Thymus (tissue), 11 donors: ENCODE measurements at regions not wholly inside any gene's neighbourhood (a gene's known extent, or its start where the extent isn't known, plus 50 kb on each side); places are given as distances from the start of the nearest gene placed in this dataset.

ENCODE experiments used
- DNase-seq, 9 donors: peaks; one replicate each; pipeline ENCODE4 v3.0.0-alpha.2; 2013; ENCODE audit warnings: low spot score in 9 of 9, low read depth in 6 of 9, missing footprints in 1 of 9
- H3K27ac ChIP-seq, 2 donors: one replicate each; pipeline ENCODE4 v1.5.1; 2013; ENCODE audit warnings: control low read depth in 1 of 2, low read depth in 1 of 2, low read length in 1 of 2, mild to moderate bottlenecking in 1 of 2, moderate library complexity in 1 of 2
- H3K27me3 ChIP-seq, 2 donors: one replicate each; pipeline ENCODE4 v1.5.1; 2013; ENCODE audit warnings: low read length in 1 of 2; ENCODE audit not compliant: control insufficient read depth in 2 of 2, insufficient read depth in 1 of 2
- H3K36me3 ChIP-seq, 2 donors: one replicate each; pipeline ENCODE4 v1.5.1; 2013; ENCODE audit warnings: low read length in 1 of 2, mild to moderate bottlenecking in 1 of 2, moderate library complexity in 1 of 2; ENCODE audit not compliant: control insufficient read depth in 2 of 2, insufficient read depth in 2 of 2
- H3K4me1 ChIP-seq, 2 donors: one replicate each; pipeline ENCODE4 v1.5.1; 2013; ENCODE audit warnings: low read length in 2 of 2; ENCODE audit not compliant: control insufficient read depth in 2 of 2, insufficient read depth in 2 of 2
- H3K4me3 ChIP-seq, 2 donors: one replicate each; pipeline ENCODE4 v1.5.1; 2013; ENCODE audit warnings: low read length in 2 of 2, control low read depth in 1 of 2, mild to moderate bottlenecking in 1 of 2
- H3K9me3 ChIP-seq, 2 donors: one replicate each; pipeline ENCODE4 v1.5.1; 2013; ENCODE audit warnings: low read length in 1 of 2, mild to moderate bottlenecking in 1 of 2; ENCODE audit not compliant: control insufficient read depth in 2 of 2, insufficient read depth in 1 of 2
- WGBS: extraction: QIAGEN DNeasy Blood & Tissue Kit; methylation state at CpG from one replicate; pipeline ENCODE4 v1.1.7; 2013; 5-methylcytosine and 5-hydroxymethylcytosine counted together
- donor health status: healthy.

DNA sequence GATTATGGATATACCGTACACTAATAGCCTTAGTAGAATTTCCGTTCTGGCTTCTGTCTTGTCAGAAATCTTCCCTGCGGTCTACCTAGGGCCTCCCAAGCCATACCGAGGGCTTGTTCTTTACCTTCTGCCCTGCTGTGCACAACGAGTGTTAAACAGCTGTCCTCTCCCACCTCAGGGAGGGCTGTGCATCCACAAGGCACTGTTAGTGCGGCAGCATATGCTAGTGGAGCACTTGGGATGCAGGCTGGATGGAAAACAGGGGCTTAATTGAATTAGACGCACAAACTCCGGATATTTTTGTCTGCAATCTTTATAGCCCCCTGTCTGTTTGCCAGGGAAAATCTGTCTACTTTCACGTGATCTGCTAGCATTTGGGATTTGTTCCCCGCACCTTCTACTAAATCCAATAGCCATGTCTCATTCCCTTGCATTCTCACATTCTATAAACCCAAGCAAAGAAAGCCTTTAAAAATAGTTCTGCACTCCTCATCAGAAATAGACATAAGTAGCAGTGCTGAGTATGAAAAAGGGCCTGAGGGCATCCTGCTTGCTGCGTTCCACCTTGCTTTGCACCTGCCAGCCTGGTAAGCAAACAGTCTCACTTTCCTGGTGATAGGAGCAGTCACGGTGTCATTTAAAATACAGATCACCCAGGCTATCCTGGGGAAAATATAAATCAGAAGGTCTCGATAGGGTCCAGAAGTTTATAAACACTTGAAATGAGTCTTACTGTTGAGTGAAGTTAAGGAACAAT lies 382.6 kb downstream of the RASEF start:
- Histone ChIP-seq H3K9me3 (no peaks in the 10 kb centered on the region), H3K4me1 (peaks cover 0 to 4% of the 10 kb centered on the region in 2 donors), H3K27ac (no peak overlapping the region), H3K4me3 (no peak overlapping the region), H3K36me3 (no peaks in the 10 kb centered on the region), H3K27me3 (no peaks in the 10 kb centered on the region)
- 88% methylated on average over 13 of the region's 13 CpGs for WGBS
- DNase-seq: peak in 1 of 9 donors; percentile 10

DNA sequence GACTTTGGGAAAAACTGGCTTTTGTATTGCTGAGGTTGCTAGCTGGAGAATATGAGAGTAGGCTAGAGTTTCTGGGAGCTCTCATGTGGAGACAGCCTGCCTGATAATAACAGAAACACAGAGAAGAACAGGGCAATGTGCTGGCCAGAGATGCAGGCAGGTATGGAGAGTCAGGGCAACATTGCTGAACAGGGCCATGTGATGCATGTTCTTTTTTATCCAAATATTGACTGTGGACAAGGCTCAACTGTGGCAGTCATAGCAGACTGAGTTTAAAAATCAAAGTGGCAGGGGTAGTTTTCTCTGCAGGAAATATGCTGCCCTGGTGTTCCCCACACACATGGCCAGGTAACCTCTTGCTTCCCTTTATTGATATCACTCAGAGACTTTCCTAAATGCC lies 381.1 kb downstream of the RASEF start:
- Histone ChIP-seq H3K27ac (no peak overlapping the region), H3K36me3 (no peaks in the 10 kb centered on the region), H3K27me3 (no peaks in the 10 kb centered on the region), H3K4me1 (peaks cover 0 to 4% of the 10 kb centered on the region in 2 donors), H3K9me3 (no peaks in the 10 kb centered on the region), H3K4me3 (no peak overlapping the region)
- DNase-seq: no peak

DNA sequence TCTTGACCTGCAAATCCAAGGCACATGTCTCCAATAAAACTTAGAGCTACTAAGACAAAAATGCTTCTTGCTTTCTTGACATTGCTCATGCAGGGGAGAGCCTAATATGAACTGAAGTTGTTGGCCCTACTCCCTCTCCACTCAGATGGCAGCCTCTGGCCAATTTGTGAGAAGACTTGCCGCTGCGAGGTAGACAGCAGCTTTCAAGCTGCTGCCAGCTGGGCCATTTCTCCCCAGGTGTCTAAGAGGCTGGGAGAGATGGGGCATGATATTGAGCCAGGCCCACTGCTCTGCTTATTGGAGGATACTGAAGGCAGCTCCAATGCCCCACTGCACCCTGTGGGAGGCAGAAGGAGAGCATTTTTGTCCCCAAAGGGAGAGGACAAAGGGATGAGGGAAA lies 380.5 kb downstream of the RASEF start:
- Histone ChIP-seq H3K27ac (no peak overlapping the region), H3K36me3 (no peaks in the 10 kb centered on the region), H3K27me3 (no peaks in the 10 kb centered on the region), H3K4me3 (no peak overlapping the region), H3K4me1 (peaks cover 0 to 4% of the 10 kb centered on the region in 2 donors), H3K9me3 (no peaks in the 10 kb centered on the region)
- peak in 1 of 9 donors; percentile 9 for DNase-seq
- WGBS: 97% methylated on average over 2 of the region's 2 CpGs

DNA sequence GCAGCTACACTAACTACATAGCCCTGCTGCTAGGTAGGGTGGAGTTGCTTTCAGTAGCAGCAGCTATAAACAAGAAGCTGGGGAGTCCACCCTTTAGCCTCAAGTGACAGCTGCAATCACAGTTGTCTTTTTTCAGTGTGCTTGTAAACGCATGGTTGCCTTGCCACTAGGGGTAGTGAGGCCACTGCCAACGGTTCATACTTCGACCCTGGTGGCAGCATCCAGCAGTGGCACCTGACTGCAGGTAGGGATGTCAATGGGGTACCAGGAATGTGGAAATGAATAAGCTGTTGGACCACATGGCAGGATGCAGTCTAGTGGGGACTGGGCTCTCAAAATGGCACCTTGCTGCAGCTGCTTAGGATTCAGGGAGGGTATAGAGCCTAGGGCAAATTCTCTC lies 367.2 kb downstream of the RASEF start:
- Histone ChIP-seq H3K27me3 (no peaks in the 10 kb centered on the region), H3K27ac (no peak overlapping the region), H3K4me1 (no peaks in the 10 kb centered on the region), H3K36me3 (no peaks in the 10 kb centered on the region), H3K4me3 (no peak overlapping the region), H3K9me3 (peaks cover 0 to 7% of the 10 kb centered on the region in 2 donors)
- no peak for DNase-seq
- WGBS: 94% methylated on average over 3 of the region's 3 CpGs

DNA sequence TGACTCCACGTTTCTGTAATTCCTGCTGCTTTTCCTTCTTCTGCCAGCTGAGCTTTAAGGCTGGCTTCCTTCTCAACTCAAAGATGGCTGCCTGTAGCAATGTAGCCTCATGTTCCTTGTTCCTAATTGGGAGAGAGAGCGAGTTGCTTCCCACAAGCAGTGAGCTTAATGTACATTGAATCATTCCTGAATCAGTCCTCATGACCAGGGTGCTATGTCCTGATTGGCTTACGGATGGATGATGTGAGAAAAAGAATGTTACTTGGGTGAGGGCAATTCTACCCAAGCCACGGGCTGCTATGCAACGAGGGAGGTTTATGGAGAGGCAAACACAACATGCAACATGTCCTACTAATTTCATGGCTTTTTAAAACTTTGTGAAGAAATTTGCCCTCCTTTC lies 356.2 kb downstream of the RASEF start:
- no peaks in the 10 kb centered on the region for H3K4me1 ChIP-seq
- WGBS: 87% methylated on average over 5 of the region's 5 CpGs
- no peak overlapping the region for H3K4me3 ChIP-seq
- H3K9me3 ChIP-seq: no peaks in the 10 kb centered on the region
- H3K27ac ChIP-seq: no peak overlapping the region
- DNase-seq: no peak
- H3K27me3 ChIP-seq: no peaks in the 10 kb centered on the region
- no peaks in the 10 kb centered on the region for H3K36me3 ChIP-seq

DNA sequence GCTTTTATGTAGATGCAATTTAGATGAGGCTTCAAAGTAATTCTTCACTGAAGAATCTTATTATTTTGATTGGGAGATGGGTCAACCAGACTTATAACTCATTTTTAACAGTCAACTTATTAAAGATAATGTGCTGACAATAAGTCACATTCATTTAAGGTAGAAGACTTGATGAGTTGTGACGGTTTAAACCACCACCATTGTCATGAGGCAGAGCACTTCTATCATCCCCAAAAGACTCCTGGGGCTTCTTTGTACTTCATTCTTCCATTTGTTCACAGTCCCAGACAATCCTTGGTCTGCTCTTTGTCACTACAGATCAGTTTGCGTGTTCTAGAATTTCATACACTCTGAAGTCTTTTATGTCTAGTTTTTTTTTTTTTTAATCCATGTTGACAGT lies 346.1 kb downstream of the RASEF start:
- H3K27me3 ChIP-seq: no peaks in the 10 kb centered on the region
- H3K4me1 ChIP-seq: no peaks in the 10 kb centered on the region
- H3K4me3 ChIP-seq: no peak overlapping the region
- H3K9me3 ChIP-seq: no peaks in the 10 kb centered on the region
- DNase-seq: no peak
- H3K27ac ChIP-seq: no peak overlapping the region
- 91% methylated on average over 2 of the region's 2 CpGs for WGBS
- H3K36me3 ChIP-seq: no peaks in the 10 kb centered on the region

DNA sequence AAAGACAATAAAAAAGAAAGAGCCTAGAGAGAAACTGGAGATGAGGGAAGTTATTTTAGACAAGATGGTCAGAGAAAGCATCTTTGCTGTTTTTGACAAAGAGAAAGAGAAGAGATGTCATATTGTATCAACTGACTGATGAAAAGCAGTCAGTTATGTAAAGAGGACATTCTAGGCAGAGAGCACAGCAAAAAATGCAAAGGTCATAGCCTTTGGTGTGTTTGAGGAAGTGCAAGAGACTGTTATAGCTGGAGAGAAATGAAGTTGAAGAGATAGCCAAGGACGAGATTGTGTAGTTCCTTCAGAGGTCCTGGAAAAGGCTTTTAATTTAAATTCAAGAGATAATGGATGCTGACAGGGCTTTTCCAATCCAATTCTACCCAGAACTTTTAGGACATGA lies 342.4 kb downstream of the RASEF start:
- Histone ChIP-seq H3K9me3 (no peaks in the 10 kb centered on the region), H3K36me3 (no peaks in the 10 kb centered on the region), H3K4me1 (no peaks in the 10 kb centered on the region), H3K27me3 (no peaks in the 10 kb centered on the region), H3K4me3 (no peak overlapping the region), H3K27ac (no peak overlapping the region)
- WGBS: 88% methylated on average over 1 of the region's 1 CpG
- DNase-seq: no peak

DNA sequence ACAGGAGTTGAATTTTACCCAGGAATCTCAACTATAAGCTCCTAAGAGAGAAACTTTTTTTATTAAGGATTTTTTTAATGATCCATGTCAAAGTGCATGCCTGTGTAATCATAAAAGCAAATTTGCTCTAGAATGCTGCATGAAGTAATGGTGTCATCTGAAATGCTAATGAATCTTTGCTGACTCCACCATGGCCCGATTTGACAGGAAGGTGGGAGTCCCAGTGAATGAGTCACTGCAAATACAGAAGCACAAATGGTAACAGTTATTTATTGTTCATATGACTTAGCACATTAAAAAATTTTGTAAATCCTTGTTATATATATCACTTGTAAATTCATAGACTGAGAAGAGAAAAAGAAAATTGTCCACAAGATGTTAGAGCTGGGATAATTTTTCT lies 341.3 kb downstream of the RASEF start:
- no peaks in the 10 kb centered on the region for H3K4me1 ChIP-seq
- no peak overlapping the region for H3K4me3 ChIP-seq
- no peak for DNase-seq
- H3K9me3 ChIP-seq: no peaks in the 10 kb centered on the region
- H3K27ac ChIP-seq: no peak overlapping the region
- H3K27me3 ChIP-seq: no peaks in the 10 kb centered on the region
- H3K36me3 ChIP-seq: no peaks in the 10 kb centered on the region
- 29% methylated on average over 1 of the region's 1 CpG for WGBS

DNA sequence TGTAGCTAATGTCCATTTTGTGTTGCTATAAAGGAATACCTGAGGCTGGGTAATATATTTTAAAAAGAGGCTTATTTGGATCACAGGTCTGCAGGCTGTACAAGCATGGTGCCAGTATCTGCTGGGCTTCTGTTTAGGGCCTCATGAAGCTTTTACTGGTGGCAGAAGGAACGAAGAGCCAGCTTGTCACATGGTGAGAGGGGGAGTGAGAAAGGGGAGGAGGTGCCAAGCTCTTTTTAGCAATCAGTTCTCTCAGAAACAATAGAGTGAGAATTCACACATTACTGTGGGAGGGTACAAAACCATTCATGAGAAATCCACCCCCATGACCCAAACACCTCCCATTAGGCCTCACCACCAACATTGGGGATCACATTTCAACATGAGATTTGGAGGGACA lies 340.9 kb downstream of the RASEF start:
- H3K27ac ChIP-seq: no peak overlapping the region
- H3K27me3 ChIP-seq: no peaks in the 10 kb centered on the region
- no peak overlapping the region for H3K4me3 ChIP-seq
- DNase-seq: no peak
- no peaks in the 10 kb centered on the region for H3K4me1 ChIP-seq
- H3K9me3 ChIP-seq: no peaks in the 10 kb centered on the region
- no peaks in the 10 kb centered on the region for H3K36me3 ChIP-seq
- WGBS: 88% methylated on average over 1 of the region's 1 CpG
